Activated naive CD4-positive, alpha-beta T cell treated with anti-CD3 and anti-CD28 coated beads, Interleukin-2, amount 10 ng/mL, durations not matched to agents 7 days and 5 days (primary cell): ENCODE measurements at regions not wholly inside any gene's neighbourhood (a gene's known extent, or its start where the extent isn't known, plus 50 kb on each side); places are given as distances from the start of the nearest gene placed in this dataset.
A peak's percentile ranks its signal among the peaks of the same experiment; 100 is the strongest.
"Not testable (repeated sequence)": the region's sequence is repeated elsewhere in the genome, so short reads cannot be mapped to it uniquely, and the experiment has no call there.

Experiments
- CTCF ChIA-PET: fragments of 350-600 bp; sonication (Branson Sonifier 250); formaldehyde crosslinking; loops from one replicate; lab custom pipeline; 2021; ENCODE audit warnings: antibody characterized with exemption; lab: Charles Lee
- DNase-seq: peaks from one replicate; pipeline ENCODE4 v3.0.0-alpha.2; 2020
- H3K27ac Mint-ChIP-seq: one replicate; pipeline ENCODE4 v1.8.0; 2021; ENCODE audit warnings: mild to moderate bottlenecking, moderate library complexity, mixed read lengths
- H3K27me3 Mint-ChIP-seq: one replicate; pipeline ENCODE4 v1.8.0; 2021; ENCODE audit warnings: mild to moderate bottlenecking, mixed read lengths
- H3K36me3 Mint-ChIP-seq: one replicate; pipeline ENCODE4 v1.8.0; 2021; ENCODE audit warnings: mixed read lengths
- H3K4me1 Mint-ChIP-seq: one replicate; pipeline ENCODE4 v1.8.0; 2021; ENCODE audit warnings: mixed read lengths
- H3K4me3 Mint-ChIP-seq: one replicate; pipeline ENCODE4 v1.8.0; 2021; ENCODE audit warnings: mild to moderate bottlenecking, moderate library complexity, mixed read lengths
- H3K9me3 Mint-ChIP-seq: one replicate; pipeline ENCODE4 v1.8.0; 2021; ENCODE audit warnings: mixed read lengths

DNA sequence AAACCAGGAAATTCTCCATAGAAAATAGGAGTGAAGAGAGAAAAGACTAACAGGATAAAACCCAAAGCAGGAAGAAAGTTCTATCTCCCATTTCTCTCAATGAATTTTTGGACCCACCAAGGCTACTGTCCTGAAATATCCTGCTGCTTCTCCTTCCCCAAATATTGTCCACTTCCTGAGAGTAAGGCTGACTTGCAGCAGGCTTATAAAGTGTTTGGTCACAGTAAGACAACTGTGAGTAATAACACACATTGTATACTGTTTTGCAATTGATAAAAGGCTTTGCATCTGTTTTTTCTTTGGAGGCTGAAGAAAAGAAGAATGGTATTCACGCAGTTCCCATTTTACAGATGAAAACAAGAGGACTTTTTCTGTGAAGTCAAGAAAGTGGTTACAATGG, 52.8 kb downstream of the FOXD4L6 start:
- H3K27ac Mint-ChIP-seq, H3K36me3 Mint-ChIP-seq, DNase-seq, H3K4me3 Mint-ChIP-seq, CTCF ChIA-PET, H3K9me3 Mint-ChIP-seq: not testable (repeated sequence)
- H3K4me1 Mint-ChIP-seq, result peaks cover 11% of the 10 kb centered on the region
- H3K27me3 Mint-ChIP-seq, result peaks cover 38% of the 10 kb centered on the region

- H3K36me3 Mint-ChIP-seq, H3K27ac Mint-ChIP-seq, CTCF ChIA-PET, H3K9me3 Mint-ChIP-seq: not testable (repeated sequence)
- peak; percentile 27 for DNase-seq
- H3K27me3 Mint-ChIP-seq, result peaks cover 38% of the 10 kb centered on the region
- H3K4me1 Mint-ChIP-seq, result peaks cover 11% of the 10 kb centered on the region
- peak overlapping the region; percentile 70 for H3K4me3 Mint-ChIP-seq
Measured at GRCh38 chr9:41074356-41074942, 54.0 kb downstream of the FOXD4L6 start.

DNA sequence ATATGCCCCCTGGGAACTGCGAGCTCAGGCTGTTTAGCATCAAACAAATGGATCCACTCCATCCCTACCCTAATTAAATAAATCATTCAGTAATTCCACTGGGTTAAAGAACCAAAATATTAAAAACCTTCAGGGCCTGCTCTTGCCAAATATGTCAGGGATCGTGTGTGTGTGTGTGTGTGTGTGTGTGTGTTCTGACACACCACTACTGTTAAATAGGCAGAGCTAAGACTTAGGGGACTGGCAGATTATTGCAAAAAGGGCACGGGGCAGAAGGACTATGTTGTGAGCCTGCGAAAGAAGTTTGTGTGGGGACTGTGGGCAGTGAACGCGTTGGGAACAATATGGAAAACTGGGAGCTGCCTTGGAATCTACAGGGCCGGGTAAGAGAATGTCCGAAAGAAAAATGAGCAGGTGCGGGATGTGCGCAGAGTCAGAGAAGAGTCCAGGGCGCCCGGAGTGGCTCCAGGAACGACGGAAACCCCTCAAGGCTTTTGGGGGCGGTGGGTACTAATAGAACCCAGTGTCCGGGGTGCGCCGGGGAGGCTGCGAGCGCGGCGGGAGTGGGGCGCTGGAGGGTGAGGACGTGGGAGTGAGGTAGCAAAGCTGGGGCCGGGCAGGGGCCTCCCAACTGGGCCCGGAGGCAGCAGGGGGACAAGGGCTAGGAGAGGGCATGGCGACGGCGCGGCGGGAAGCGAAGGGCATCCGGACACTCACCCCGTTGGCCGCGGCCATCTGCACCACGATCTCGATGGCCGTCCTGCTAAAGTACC, 54.8 kb downstream of the FOXD4L6 start:
- Mint-ChIP-seq H3K27me3 (peaks cover 40% of the 10 kb centered on the region), H3K4me1 (peaks cover 11% of the 10 kb centered on the region), H3K4me3 (peak overlapping the region; percentile 7)
- DNase-seq, H3K9me3 Mint-ChIP-seq, CTCF ChIA-PET, H3K27ac Mint-ChIP-seq, H3K36me3 Mint-ChIP-seq: not testable (repeated sequence)

GRCh38 chr9:41064125-41064795, 64.2 kb downstream of the FOXD4L6 start:
- H3K27ac Mint-ChIP-seq, CTCF ChIA-PET, H3K4me3 Mint-ChIP-seq, H3K36me3 Mint-ChIP-seq, H3K9me3 Mint-ChIP-seq, H3K4me1 Mint-ChIP-seq: not testable (repeated sequence)
- peaks cover 10% of the 10 kb centered on the region for H3K27me3 Mint-ChIP-seq
- peak; percentile 37 for DNase-seq

DNA sequence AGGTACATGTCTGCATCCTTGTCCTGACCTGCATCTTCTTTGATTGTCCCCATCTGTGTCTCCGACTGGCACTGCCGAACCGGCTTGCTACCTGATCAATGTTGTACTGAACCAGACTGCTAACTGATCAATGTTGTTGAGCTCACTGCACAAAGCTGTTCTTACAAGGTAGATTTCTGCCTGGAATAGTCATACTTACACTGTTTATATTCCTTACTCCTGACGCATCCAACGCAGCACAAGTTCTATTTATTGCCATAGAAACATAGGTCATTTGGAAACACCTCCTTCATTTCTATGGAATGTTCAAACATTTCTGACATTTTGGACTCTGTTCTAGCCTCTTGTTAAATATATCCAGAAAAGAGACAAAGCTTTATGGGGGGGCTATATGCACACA, 65.2 kb downstream of the FOXD4L6 start:
- H3K27ac Mint-ChIP-seq, H3K4me3 Mint-ChIP-seq, DNase-seq, H3K9me3 Mint-ChIP-seq, H3K27me3 Mint-ChIP-seq, CTCF ChIA-PET, H3K4me1 Mint-ChIP-seq, H3K36me3 Mint-ChIP-seq: not testable (repeated sequence)

GRCh38 chr9:41059603-41060002, 68.9 kb downstream of the FOXD4L6 start:
- H3K4me3 Mint-ChIP-seq, H3K4me1 Mint-ChIP-seq, H3K27ac Mint-ChIP-seq, H3K36me3 Mint-ChIP-seq, H3K9me3 Mint-ChIP-seq, CTCF ChIA-PET, DNase-seq, H3K27me3 Mint-ChIP-seq: not testable (repeated sequence)

- H3K27ac Mint-ChIP-seq, DNase-seq, CTCF ChIA-PET, H3K9me3 Mint-ChIP-seq, H3K36me3 Mint-ChIP-seq, H3K27me3 Mint-ChIP-seq, H3K4me1 Mint-ChIP-seq, H3K4me3 Mint-ChIP-seq: not testable (repeated sequence)
Measured at GRCh38 chr9:41053666-41054363, 74.7 kb downstream of the FOXD4L6 start.

DNA sequence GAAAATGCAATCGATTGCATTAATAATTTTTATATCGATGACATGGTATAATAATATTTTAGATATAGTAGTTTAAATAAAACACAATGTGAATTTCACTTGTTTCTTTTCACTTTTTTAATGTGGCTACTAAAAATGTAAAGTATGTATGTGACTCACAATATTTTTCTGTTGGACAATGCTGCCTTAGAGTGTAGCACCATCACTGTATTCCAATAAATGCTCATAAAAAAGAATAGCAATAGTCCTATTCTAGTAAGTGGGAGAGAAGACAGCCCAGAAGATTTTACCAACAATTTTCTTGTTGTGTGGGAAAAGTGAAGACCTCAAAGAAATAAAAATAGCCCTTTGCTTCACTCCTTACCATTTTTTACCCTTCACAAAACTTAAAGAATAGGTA, 79.8 kb downstream of the FOXD4L6 start:
- H3K4me1 Mint-ChIP-seq, CTCF ChIA-PET, DNase-seq, H3K4me3 Mint-ChIP-seq, H3K36me3 Mint-ChIP-seq, H3K27me3 Mint-ChIP-seq, H3K9me3 Mint-ChIP-seq, H3K27ac Mint-ChIP-seq: not testable (repeated sequence)

GRCh38 chr9:41047792-41048191, 80.7 kb downstream of the FOXD4L6 start:
- H3K36me3 Mint-ChIP-seq, result not testable (repeated sequence)

DNA sequence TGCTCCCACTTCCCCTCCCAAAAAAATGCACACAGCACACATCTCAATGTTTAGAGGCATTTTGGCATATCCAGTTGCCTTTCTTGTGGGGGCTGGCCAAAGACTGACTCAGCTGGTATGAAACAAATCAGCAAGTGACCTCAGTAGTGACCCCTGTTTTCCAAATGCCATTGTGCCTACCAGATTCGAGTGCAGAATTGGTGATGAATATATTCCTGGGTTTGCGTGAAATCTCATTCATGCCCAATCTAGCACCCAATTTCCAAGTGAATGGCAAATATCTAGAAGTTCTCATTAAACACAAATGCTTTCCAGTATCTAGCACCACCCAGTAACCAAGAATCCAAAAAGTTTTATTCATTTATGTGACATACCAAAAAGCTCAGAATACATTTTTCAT, 83.6 kb downstream of the FOXD4L6 start:
- CTCF ChIA-PET, H3K4me3 Mint-ChIP-seq, DNase-seq, H3K27me3 Mint-ChIP-seq, H3K4me1 Mint-ChIP-seq, H3K9me3 Mint-ChIP-seq, H3K36me3 Mint-ChIP-seq, H3K27ac Mint-ChIP-seq: not testable (repeated sequence)

More at GRCh38 chr9:41047792-41048191, 80.7 kb downstream of the FOXD4L6 start:
- DNase-seq, H3K27me3 Mint-ChIP-seq, H3K4me1 Mint-ChIP-seq, H3K27ac Mint-ChIP-seq, H3K9me3 Mint-ChIP-seq, CTCF ChIA-PET, H3K4me3 Mint-ChIP-seq: not testable (repeated sequence)

- H3K4me1 Mint-ChIP-seq, H3K4me3 Mint-ChIP-seq, H3K27me3 Mint-ChIP-seq, DNase-seq, H3K36me3 Mint-ChIP-seq, H3K9me3 Mint-ChIP-seq, H3K27ac Mint-ChIP-seq, CTCF ChIA-PET: not testable (repeated sequence)
Measured at GRCh38 chr9:41043433-41043832, 85.0 kb downstream of the FOXD4L6 start.

DNA sequence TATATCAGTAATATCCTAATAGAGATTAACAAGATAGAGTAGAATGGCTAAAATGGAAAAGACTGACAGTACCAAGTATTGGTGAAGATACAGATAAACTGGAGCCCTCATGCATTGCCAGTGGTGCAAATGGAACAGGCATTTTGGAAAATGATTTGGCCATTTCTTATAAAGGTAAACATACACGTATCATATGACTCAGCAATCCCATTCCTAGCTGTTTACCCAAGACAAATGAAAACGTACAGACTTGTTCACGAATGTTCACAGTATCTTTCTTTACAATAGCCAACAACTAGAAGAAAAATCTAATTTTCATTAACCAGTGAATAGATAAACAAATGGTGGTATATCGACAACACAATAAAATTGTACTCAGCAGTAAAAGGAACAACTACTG, 86.4 kb downstream of the FOXD4L6 start:
- CTCF ChIA-PET, H3K4me3 Mint-ChIP-seq, H3K36me3 Mint-ChIP-seq, H3K27ac Mint-ChIP-seq, H3K27me3 Mint-ChIP-seq, DNase-seq, H3K9me3 Mint-ChIP-seq, H3K4me1 Mint-ChIP-seq: not testable (repeated sequence)

GRCh38 chr9:41040705-41041342, 87.7 kb downstream of the FOXD4L6 start:
- H3K4me1 Mint-ChIP-seq, H3K9me3 Mint-ChIP-seq, CTCF ChIA-PET, H3K27me3 Mint-ChIP-seq, DNase-seq, H3K36me3 Mint-ChIP-seq, H3K27ac Mint-ChIP-seq, H3K4me3 Mint-ChIP-seq: not testable (repeated sequence)

GRCh38 chr9:41035276-41035675, 93.2 kb downstream of the FOXD4L6 start:
- H3K4me3 Mint-ChIP-seq, H3K9me3 Mint-ChIP-seq, CTCF ChIA-PET, H3K27ac Mint-ChIP-seq, DNase-seq, H3K36me3 Mint-ChIP-seq, H3K27me3 Mint-ChIP-seq, H3K4me1 Mint-ChIP-seq: not testable (repeated sequence)
